ENCODE measurements at regions not wholly inside any gene's neighbourhood (a gene's known extent, or its start where the extent isn't known, plus 50 kb on each side); places are given as distances from the start of the nearest gene placed in this dataset.

DNA sequence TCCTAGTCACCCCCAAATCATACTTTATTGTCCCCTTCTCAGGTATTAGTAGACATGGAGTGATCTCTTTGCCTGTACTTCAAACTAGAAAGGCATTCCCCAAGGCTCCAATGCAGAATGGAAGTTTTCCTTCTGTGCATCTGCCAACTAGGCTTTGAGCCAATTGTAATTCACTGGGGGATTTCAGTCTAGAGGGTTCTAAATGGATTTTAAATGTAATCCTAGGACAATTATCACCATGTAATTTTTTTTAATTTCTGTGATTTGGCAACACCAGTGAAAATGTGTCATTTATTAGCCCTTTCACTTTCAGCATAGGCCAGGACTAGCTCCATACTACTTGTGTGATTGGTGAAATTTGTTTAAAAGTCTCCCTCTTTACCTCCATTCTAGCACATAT, 557.6 kb upstream of the MARCKS start:
- TF ChIP-seq EP300 (IDR thresholded peaks at IDR 0.05; ENCODE audit: borderline replicate concordance in 1 of 2, low read depth in 1 of 2, low read length in 1 of 2), result no peak; a peak in 1 of 4 replicates
- TF ChIP-seq, protein P1, sequence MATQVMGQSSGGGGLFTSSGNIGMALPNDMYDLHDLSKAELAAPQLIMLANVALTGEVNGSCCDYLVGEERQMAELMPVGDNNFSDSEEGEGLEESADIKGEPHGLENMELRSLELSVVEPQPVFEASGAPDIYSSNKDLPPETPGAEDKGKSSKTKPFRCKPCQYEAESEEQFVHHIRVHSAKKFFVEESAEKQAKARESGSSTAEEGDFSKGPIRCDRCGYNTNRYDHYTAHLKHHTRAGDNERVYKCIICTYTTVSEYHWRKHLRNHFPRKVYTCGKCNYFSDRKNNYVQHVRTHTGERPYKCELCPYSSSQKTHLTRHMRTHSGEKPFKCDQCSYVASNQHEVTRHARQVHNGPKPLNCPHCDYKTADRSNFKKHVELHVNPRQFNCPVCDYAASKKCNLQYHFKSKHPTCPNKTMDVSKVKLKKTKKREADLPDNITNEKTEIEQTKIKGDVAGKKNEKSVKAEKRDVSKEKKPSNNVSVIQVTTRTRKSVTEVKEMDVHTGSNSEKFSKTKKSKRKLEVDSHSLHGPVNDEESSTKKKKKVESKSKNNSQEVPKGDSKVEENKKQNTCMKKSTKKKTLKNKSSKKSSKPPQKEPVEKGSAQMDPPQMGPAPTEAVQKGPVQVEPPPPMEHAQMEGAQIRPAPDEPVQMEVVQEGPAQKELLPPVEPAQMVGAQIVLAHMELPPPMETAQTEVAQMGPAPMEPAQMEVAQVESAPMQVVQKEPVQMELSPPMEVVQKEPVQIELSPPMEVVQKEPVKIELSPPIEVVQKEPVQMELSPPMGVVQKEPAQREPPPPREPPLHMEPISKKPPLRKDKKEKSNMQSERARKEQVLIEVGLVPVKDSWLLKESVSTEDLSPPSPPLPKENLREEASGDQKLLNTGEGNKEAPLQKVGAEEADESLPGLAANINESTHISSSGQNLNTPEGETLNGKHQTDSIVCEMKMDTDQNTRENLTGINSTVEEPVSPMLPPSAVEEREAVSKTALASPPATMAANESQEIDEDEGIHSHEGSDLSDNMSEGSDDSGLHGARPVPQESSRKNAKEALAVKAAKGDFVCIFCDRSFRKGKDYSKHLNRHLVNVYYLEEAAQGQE (IDR thresholded peaks at IDR 0.05; ENCODE audit: low read depth, low read length), result no peak
- no peak for TF ChIP-seq FOSL2 (IDR thresholded peaks at IDR 0.05; ENCODE audit: borderline replicate concordance, low read depth)
- TF ChIP-seq, protein P2, sequence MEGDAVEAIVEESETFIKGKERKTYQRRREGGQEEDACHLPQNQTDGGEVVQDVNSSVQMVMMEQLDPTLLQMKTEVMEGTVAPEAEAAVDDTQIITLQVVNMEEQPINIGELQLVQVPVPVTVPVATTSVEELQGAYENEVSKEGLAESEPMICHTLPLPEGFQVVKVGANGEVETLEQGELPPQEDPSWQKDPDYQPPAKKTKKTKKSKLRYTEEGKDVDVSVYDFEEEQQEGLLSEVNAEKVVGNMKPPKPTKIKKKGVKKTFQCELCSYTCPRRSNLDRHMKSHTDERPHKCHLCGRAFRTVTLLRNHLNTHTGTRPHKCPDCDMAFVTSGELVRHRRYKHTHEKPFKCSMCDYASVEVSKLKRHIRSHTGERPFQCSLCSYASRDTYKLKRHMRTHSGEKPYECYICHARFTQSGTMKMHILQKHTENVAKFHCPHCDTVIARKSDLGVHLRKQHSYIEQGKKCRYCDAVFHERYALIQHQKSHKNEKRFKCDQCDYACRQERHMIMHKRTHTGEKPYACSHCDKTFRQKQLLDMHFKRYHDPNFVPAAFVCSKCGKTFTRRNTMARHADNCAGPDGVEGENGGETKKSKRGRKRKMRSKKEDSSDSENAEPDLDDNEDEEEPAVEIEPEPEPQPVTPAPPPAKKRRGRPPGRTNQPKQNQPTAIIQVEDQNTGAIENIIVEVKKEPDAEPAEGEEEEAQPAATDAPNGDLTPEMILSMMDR (IDR thresholded peaks at IDR 0.05), result no peak
- no peak for TF ChIP-seq POLR2AphosphoS5 (IDR thresholded peaks at IDR 0.05; ENCODE audit: low read depth, low read length)
- TF ChIP-seq, protein P3, sequence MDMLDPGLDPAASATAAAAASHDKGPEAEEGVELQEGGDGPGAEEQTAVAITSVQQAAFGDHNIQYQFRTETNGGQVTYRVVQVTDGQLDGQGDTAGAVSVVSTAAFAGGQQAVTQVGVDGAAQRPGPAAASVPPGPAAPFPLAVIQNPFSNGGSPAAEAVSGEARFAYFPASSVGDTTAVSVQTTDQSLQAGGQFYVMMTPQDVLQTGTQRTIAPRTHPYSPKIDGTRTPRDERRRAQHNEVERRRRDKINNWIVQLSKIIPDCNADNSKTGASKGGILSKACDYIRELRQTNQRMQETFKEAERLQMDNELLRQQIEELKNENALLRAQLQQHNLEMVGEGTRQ (IDR thresholded peaks at IDR 0.05; ENCODE audit: borderline replicate concordance, low read depth, low read length), result no peak
- TF ChIP-seq, protein P4, sequence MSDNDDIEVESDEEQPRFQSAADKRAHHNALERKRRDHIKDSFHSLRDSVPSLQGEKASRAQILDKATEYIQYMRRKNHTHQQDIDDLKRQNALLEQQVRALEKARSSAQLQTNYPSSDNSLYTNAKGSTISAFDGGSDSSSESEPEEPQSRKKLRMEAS (IDR thresholded peaks at IDR 0.05; ENCODE audit: low read depth), result no peak
- TF ChIP-seq SIN3A (IDR thresholded peaks at IDR 0.05; ENCODE audit: borderline replicate concordance, low read depth, low read length), result no peak
- no peak for TF ChIP-seq YY1 (IDR thresholded peaks at IDR 0.05; ENCODE audit: low read depth)
- peak; percentile 14 for TF ChIP-seq CHD2 (IDR thresholded peaks at IDR 0.05; ENCODE audit: low read length, partially characterized antibody)
- no peak for TF ChIP-seq TEAD4 (IDR thresholded peaks at IDR 0.05; ENCODE audit: borderline replicate concordance, insufficient read depth)

Data from SK-N-SH (cell line).